Embryonic facial prominence (tissue), 1 donor: ENCODE measurements at regions not wholly inside any gene's neighbourhood (a gene's known extent, or its start where the extent isn't known, plus 50 kb on each side); places are given as distances from the start of the nearest gene placed in this dataset.

Experiments
- DNase-seq: peaks from one replicate; pipeline ENCODE4 v3.0.0-alpha.2; 2016; ENCODE audit errors: extremely low spot score

- DNase-seq, result no peak
Measured at GRCh38 chr3:180829409-180830405, 82.8 kb upstream of the FXR1 start.

GRCh38 chr3:180835501-180835900 is 77.0 kb upstream of the FXR1 start:
- no peak for DNase-seq

- no peak for DNase-seq
Measured at GRCh38 chr3:180836766-180837165, 75.7 kb upstream of the FXR1 start.

GRCh38 chr3:180854887-180855286 is 57.6 kb upstream of the FXR1 start:
- no peak for DNase-seq

GRCh38 chr3:180855364-180855763 is 57.1 kb upstream of the FXR1 start:
- DNase-seq, result no peak

- DNase-seq, result no peak
Measured at GRCh38 chr3:180855956-180856355, 56.5 kb upstream of the FXR1 start.

GRCh38 chr3:180860180-180860858 is 52.2 kb upstream of the FXR1 start:
- no peak for DNase-seq
